Fibroblast of skin of back (primary cell): ENCODE measurements at regions not wholly inside any gene's neighbourhood (a gene's known extent, or its start where the extent isn't known, plus 50 kb on each side); places are given as distances from the start of the nearest gene placed in this dataset.

ENCODE experiments used
- DNase-seq: peaks from one replicate; pipeline ENCODE4 v3.0.0-alpha.2; 2013

- DNase-seq, result no peak
These were observed 211.0 kb upstream of the USP24 start for GRCh38 chr1:55426156-55426555.

GRCh38 chr1:55425310-55425930, 210.3 kb upstream of the USP24 start:
- no peak for DNase-seq

- DNase-seq, result no peak
These were observed 208.2 kb upstream of the USP24 start for GRCh38 chr1:55423376-55423775.

- DNase-seq, result peak; percentile 52
These were observed 206.0 kb upstream of the USP24 start for GRCh38 chr1:55420929-55421716.

GRCh38 chr1:55420026-55420425, 204.9 kb upstream of the USP24 start:
- no peak for DNase-seq

- DNase-seq, result no peak
These were observed 203.2 kb upstream of the USP24 start for GRCh38 chr1:55418208-55419000.

GRCh38 chr1:55416164-55416842, 201.1 kb upstream of the USP24 start:
- no peak for DNase-seq

- DNase-seq, result no peak
These were observed 198.1 kb upstream of the USP24 start for GRCh38 chr1:55413286-55413685.

GRCh38 chr1:55412060-55412459, 196.9 kb upstream of the USP24 start:
- DNase-seq, result no peak

- peak; percentile 54 for DNase-seq
These were observed 187.7 kb upstream of the USP24 start for GRCh38 chr1:55402671-55403464.

GRCh38 chr1:55402142-55402541, 187.0 kb upstream of the USP24 start:
- peak; percentile 86 for DNase-seq

- peak; percentile 30 for DNase-seq
These were observed 185.3 kb upstream of the USP24 start for GRCh38 chr1:55400508-55400907.

- DNase-seq, result peak; percentile 28
These were observed 184.2 kb upstream of the USP24 start for GRCh38 chr1:55399346-55399745.

- no peak for DNase-seq
These were observed 181.3 kb upstream of the USP24 start for GRCh38 chr1:55396381-55396891.

- no peak for DNase-seq
These were observed 173.8 kb upstream of the USP24 start for GRCh38 chr1:55388960-55389359.

- no peak for DNase-seq
These were observed 172.0 kb upstream of the USP24 start for GRCh38 chr1:55387145-55387544.

GRCh38 chr1:55386456-55386855, 171.3 kb upstream of the USP24 start:
- DNase-seq, result no peak

- no peak for DNase-seq
These were observed 170.3 kb upstream of the USP24 start for GRCh38 chr1:55385402-55386018.

GRCh38 chr1:55384637-55385036, 169.5 kb upstream of the USP24 start:
- no peak for DNase-seq

- DNase-seq, result no peak
These were observed 167.7 kb upstream of the USP24 start for GRCh38 chr1:55382806-55383305.

GRCh38 chr1:55381983-55382382, 166.8 kb upstream of the USP24 start:
- no peak for DNase-seq
